Loucy (cell line): ENCODE measurements at regions not wholly inside any gene's neighbourhood (a gene's known extent, or its start where the extent isn't known, plus 50 kb on each side); places are given as distances from the start of the nearest gene placed in this dataset.

ENCODE experiments used
- EZH2phosphoT487 ChIP-seq: fragments of 200-600 bp; IDR thresholded peaks from 2 replicates; pipeline ENCODE4 v1.6.1; 2018; ENCODE audit warnings: antibody characterized with exemption, mild to moderate bottlenecking, moderate library complexity, borderline replicate concordance
- TF ChIP-seq, protein P1 (sequence below): fragments of 200-600 bp; sonication (generic); conservative IDR thresholded peaks from 2 replicates; pipeline ENCODE4 v1.5.1; 2014; ENCODE audit warnings: mild to moderate bottlenecking, antibody characterized with exemption, low read length

DNA sequence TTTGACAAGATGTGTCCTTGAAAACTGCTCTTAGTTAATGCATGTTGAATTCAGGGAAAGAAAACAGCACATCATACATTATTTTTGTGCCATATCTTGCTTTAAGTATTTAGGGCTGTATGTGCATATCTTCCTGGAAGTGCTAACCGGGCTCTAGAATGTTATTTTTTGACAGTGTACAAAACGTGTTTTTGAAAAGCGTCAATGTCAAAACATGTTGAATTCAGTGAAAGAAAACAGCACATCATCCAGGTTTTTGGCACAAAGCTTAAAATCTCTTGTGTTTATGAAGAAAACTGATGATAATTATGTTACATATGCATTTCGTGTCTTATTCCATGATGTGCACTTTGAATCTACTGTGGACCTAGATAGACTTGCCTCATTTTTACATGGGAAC lies 82.7 kb downstream of the ASCL4 start:
- TF ChIP-seq, protein P1, sequence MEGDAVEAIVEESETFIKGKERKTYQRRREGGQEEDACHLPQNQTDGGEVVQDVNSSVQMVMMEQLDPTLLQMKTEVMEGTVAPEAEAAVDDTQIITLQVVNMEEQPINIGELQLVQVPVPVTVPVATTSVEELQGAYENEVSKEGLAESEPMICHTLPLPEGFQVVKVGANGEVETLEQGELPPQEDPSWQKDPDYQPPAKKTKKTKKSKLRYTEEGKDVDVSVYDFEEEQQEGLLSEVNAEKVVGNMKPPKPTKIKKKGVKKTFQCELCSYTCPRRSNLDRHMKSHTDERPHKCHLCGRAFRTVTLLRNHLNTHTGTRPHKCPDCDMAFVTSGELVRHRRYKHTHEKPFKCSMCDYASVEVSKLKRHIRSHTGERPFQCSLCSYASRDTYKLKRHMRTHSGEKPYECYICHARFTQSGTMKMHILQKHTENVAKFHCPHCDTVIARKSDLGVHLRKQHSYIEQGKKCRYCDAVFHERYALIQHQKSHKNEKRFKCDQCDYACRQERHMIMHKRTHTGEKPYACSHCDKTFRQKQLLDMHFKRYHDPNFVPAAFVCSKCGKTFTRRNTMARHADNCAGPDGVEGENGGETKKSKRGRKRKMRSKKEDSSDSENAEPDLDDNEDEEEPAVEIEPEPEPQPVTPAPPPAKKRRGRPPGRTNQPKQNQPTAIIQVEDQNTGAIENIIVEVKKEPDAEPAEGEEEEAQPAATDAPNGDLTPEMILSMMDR = no peak
- no peak for TF ChIP-seq EZH2phosphoT487
